HCT116 (cell line): ENCODE measurements at regions not wholly inside any gene's neighbourhood (a gene's known extent, or its start where the extent isn't known, plus 50 kb on each side); places are given as distances from the start of the nearest gene placed in this dataset.

Experiments used
- ATAC-seq: fragments of 200-7000 bp; cut with Tn5 transposase; 2 replicates; pipeline ENCODE4 v1.9.1; 2020; ENCODE audit warnings: mild to moderate bottlenecking, moderate library complexity
- BruUV-seq: library from RNA; stranded (reverse); fragments of 400-500 nt; replicated peaks from 2 replicates; lab custom pipeline; 2021; lab: Mats Ljungman, UMichigan
- CTCF ChIA-PET: fragments of 300-600 bp; sonication (Branson Sonifier 250); formaldehyde crosslinking; loops from one replicate; lab custom pipeline; 2021; ENCODE audit warnings: antibody characterized with exemption; lab: Charles Lee
- POLR2A ChIA-PET: fragments of 300-600, 350-600 bp; sonication (Branson Sonifier 250); formaldehyde crosslinking; loops from one replicate; lab custom pipeline; 2021; ENCODE audit warnings: antibody characterized with exemption; lab: Charles Lee
- RAD21 ChIA-PET, 2 experiments: fragments of 300-600 bp; sonication (Branson Sonifier 250); formaldehyde crosslinking; loops; one replicate each; lab custom pipeline; 2023; ENCODE audit warnings: low total read pairs in 2 of 2; ENCODE audit not compliant: uncharacterized antibody in 2 of 2, unreplicated experiment in 2 of 2, low non-redundant PET in 1 of 2; lab: Charles Lee
- DNase-seq: peaks from one replicate; pipeline ENCODE4 v3.0.0-alpha.2; 2010; ENCODE audit warnings: low read depth, low spot score
- H2AFZ ChIP-seq: fragments of 200-600 bp; shearing (Covaris generic), sonication (generic); 2 replicates; pipeline ENCODE4 v1.6.1; 2017; ENCODE audit warnings: low read depth, mixed run types, mixed read lengths, antibody characterized with exemption, low read length; ENCODE audit not compliant: poor library complexity, severe bottlenecking
- H3K27ac ChIP-seq: 2 replicates; pipeline ENCODE4 v1.5.1; 2012; ENCODE audit warnings: low read depth, low read length
- H3K27me3 ChIP-seq: fragments of 200-600 bp; sonication (generic); 2 replicates; pipeline ENCODE4 v1.6.1; 2016; ENCODE audit warnings: mixed run types, low read length, mixed read lengths; ENCODE audit not compliant: insufficient read depth
- H3K36me3 ChIP-seq, 2 experiments: fragments of 200-500 bp in 1 of 2; fragments of 200-600 bp in 1 of 2; sonication (Bioruptor generic) in 1 of 2; sonication (generic) in 1 of 2; 2 replicates each; pipeline versions ENCODE4 v1.5.1 to v1.6.1; 2014 to 2016; ENCODE audit warnings: low read length in 2 of 2, inconsistent platforms in 1 of 2, mixed read lengths in 1 of 2, mixed run types in 1 of 2; ENCODE audit not compliant: insufficient read depth in 2 of 2, control insufficient read depth in 1 of 2
- H3K4me1 ChIP-seq, 2 experiments: fragments of 200-600 bp in 1 of 2; sonication (generic) in 1 of 2; 2 replicates each; pipeline versions ENCODE4 v1.5.1 to v1.6.1; 2012 to 2017; ENCODE audit warnings: low read length in 2 of 2, inconsistent platforms in 1 of 2, mild to moderate bottlenecking in 1 of 2, mixed read lengths in 1 of 2, mixed run types in 1 of 2, moderate library complexity in 1 of 2; ENCODE audit not compliant: insufficient read depth in 2 of 2, control insufficient read depth in 1 of 2
- H3K4me2 ChIP-seq: fragments of 200-600 bp; sonication (generic); 2 replicates; pipeline ENCODE4 v1.6.1; 2017; ENCODE audit warnings: mixed run types, low read length, mixed read lengths
- H3K4me3 ChIP-seq, 2 experiments: fragments of 200-600 bp in 1 of 2; sonication (generic) in 1 of 2; replicated peaks in 1 of 2; 2 replicates each; pipeline ENCODE4 v1.5.1; 2011 to 2016; ENCODE audit warnings: low read length in 2 of 2, control low read depth in 1 of 2, low read depth in 1 of 2, mild to moderate bottlenecking in 1 of 2, mixed read lengths in 1 of 2, mixed run types in 1 of 2
- H3K79me2 ChIP-seq: fragments of 200-600 bp; sonication (generic); 2 replicates; pipeline ENCODE4 v1.6.1; 2017; ENCODE audit warnings: mild to moderate bottlenecking, mixed run types, low read length, moderate library complexity, mixed read lengths; ENCODE audit not compliant: insufficient read depth
- H3K9ac ChIP-seq: fragments of 200-600 bp; sonication (generic); 2 replicates; pipeline ENCODE4 v1.6.1; 2016; ENCODE audit warnings: low read length, mixed read lengths
- H3K9me2 ChIP-seq: fragments of 200-600 bp; sonication (generic), shearing (Covaris generic); 2 replicates; pipeline ENCODE4 v1.6.1; 2017; ENCODE audit warnings: mixed run types, mild to moderate bottlenecking, moderate library complexity; ENCODE audit not compliant: insufficient read depth
- H3K9me3 ChIP-seq, 2 experiments: fragments of 200-500 bp in 1 of 2; fragments of 200-600 bp in 1 of 2; sonication (Bioruptor generic) in 1 of 2; sonication (generic) in 1 of 2; 2 replicates each; pipeline ENCODE4 v1.6.1; 2014 to 2017; ENCODE audit warnings: low read length in 2 of 2, mixed read lengths in 2 of 2, inconsistent platforms in 1 of 2, low read depth in 1 of 2, mild to moderate bottlenecking in 1 of 2, mixed run types in 1 of 2, moderate library complexity in 1 of 2; ENCODE audit not compliant: control insufficient read depth in 1 of 2, insufficient read depth in 1 of 2
- H4K20me1 ChIP-seq: fragments of 200-600 bp; sonication (generic), shearing (Covaris generic); 2 replicates; pipeline ENCODE4 v1.6.1; 2017; ENCODE audit warnings: mixed run types, mild to moderate bottlenecking, moderate library complexity; ENCODE audit not compliant: insufficient read depth
- CBX3 ChIP-seq: IDR thresholded peaks from 2 replicates; pipeline ENCODE4 v1.6.1; 2012; ENCODE audit warnings: low read depth
- ELF1 ChIP-seq: IDR thresholded peaks from 2 replicates; pipeline ENCODE4 v1.6.1; 2012; ENCODE audit warnings: low read depth, borderline replicate concordance
- EZH2 ChIP-seq: fragments of 200-600 bp; sonication (generic); IDR thresholded peaks from 2 replicates; pipeline ENCODE4 v1.6.1; 2017; ENCODE audit warnings: antibody characterized with exemption, mixed run types
- JUND ChIP-seq: IDR thresholded peaks from 2 replicates; pipeline ENCODE4 v1.6.1; 2012
- RAD21 ChIP-seq: IDR thresholded peaks from 2 replicates; pipeline ENCODE4 v1.6.1; 2012; ENCODE audit warnings: low read depth, mild to moderate bottlenecking
- SIN3A ChIP-seq: IDR thresholded peaks from 2 replicates; pipeline ENCODE4 v1.6.1; 2012; ENCODE audit warnings: low read depth
- SP1 ChIP-seq: IDR thresholded peaks from 2 replicates; pipeline ENCODE4 v1.6.1; 2012; ENCODE audit warnings: low read depth
- SRF ChIP-seq: IDR thresholded peaks from 2 replicates; pipeline ENCODE4 v1.6.1; 2012; ENCODE audit warnings: low read depth
- intact Hi-C: fragments of 100-400 bp; cut with micrococcal nuclease; formaldehyde crosslinking; loops from 2 replicates; pipeline ENCODE4 v1.10.0; 2022
- TF ChIP-seq, protein P1 (sequence below): IDR thresholded peaks from 2 replicates; pipeline ENCODE4 v1.6.1; 2012
- TF ChIP-seq, protein P2 (sequence below), 3 experiments: fragments of 200-600 bp in 1 of 3; sonication (generic) in 1 of 3; IDR thresholded peaks in 2 of 3; conservative IDR thresholded peaks in 1 of 3; 2 replicates each; pipeline ENCODE4 v1.5.1; 2012 to 2017; ENCODE audit warnings: low read depth in 2 of 3, low read length in 2 of 3, antibody characterized with exemption in 1 of 3, borderline replicate concordance in 1 of 3, control low read depth in 1 of 3, mild to moderate bottlenecking in 1 of 3, mixed read lengths in 1 of 3, mixed run types in 1 of 3, moderate library complexity in 1 of 3; ENCODE audit not compliant: insufficient read depth in 1 of 3
- TF ChIP-seq, protein P3 (sequence below): IDR thresholded peaks from 2 replicates; pipeline ENCODE4 v1.6.1; 2012; ENCODE audit warnings: low read depth

DNA sequence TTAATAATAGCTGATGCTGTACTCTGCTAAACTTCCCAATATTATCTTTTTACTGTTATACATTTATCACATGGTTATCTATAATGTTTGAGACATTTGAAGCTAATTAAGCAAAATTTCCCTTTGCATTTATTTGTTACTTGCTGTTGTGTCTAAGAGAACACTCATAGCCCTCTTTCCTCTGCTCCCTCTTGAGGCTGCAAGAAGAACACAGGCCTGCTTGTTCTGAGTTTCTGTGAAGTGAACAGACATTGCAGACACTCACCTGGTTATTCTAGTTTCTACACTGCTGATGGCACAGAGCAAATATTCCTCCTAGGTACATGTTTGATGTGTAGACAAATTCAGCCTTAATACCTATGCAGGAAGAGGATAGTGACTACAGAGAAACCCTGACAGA, 367.8 kb downstream of the GASK1B start:
- Histone ChIP-seq H3K9me3 (no peaks in the 10 kb centered on the region), H3K36me3 (no peaks in the 10 kb centered on the region), H4K20me1 (no peaks in the 10 kb centered on the region), H3K4me1 (no peaks in the 10 kb centered on the region), H3K4me2 (no peak overlapping the region), H3K4me3 (no peak overlapping the region), H3K9me2 (no peaks in the 10 kb centered on the region), H3K27ac (no peak overlapping the region), H3K27me3 (no peaks in the 10 kb centered on the region), H3K79me2 (no peaks in the 10 kb centered on the region), H2AFZ (no peak overlapping the region), H3K9ac (no peak overlapping the region)
- intact Hi-C loops, result no loop called here
- DNase-seq (peak; percentile 8), ATAC-seq (peak; percentile 80)
- POLR2A ChIA-PET, result no interaction called here
- TF ChIP-seq SP1 (no peak), CBX3 (no peak), JUND (no peak), RAD21 (peak; percentile 31; the same call in 1 of the 2 replicates)
- TF ChIP-seq, protein P1, sequence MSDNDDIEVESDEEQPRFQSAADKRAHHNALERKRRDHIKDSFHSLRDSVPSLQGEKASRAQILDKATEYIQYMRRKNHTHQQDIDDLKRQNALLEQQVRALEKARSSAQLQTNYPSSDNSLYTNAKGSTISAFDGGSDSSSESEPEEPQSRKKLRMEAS, result no peak
- TF ChIP-seq, protein P2, sequence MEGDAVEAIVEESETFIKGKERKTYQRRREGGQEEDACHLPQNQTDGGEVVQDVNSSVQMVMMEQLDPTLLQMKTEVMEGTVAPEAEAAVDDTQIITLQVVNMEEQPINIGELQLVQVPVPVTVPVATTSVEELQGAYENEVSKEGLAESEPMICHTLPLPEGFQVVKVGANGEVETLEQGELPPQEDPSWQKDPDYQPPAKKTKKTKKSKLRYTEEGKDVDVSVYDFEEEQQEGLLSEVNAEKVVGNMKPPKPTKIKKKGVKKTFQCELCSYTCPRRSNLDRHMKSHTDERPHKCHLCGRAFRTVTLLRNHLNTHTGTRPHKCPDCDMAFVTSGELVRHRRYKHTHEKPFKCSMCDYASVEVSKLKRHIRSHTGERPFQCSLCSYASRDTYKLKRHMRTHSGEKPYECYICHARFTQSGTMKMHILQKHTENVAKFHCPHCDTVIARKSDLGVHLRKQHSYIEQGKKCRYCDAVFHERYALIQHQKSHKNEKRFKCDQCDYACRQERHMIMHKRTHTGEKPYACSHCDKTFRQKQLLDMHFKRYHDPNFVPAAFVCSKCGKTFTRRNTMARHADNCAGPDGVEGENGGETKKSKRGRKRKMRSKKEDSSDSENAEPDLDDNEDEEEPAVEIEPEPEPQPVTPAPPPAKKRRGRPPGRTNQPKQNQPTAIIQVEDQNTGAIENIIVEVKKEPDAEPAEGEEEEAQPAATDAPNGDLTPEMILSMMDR (IDR thresholded peaks at IDR 0.05 in 2 of 3, conservative IDR thresholded peaks at IDR 0.05 in 1 of 3; ENCODE audit: borderline replicate concordance in 1 of 3, insufficient read depth in 1 of 3, low read depth in 2 of 3, low read length in 2 of 3), result peak in 2 of 3 experiments; percentile 48 to 60; a peak in 4 of 6 replicates
- CTCF ChIA-PET, result no interaction called here
- no TSS peak for BruUV-seq
- RAD21 ChIA-PET, result no interaction called here

DNA sequence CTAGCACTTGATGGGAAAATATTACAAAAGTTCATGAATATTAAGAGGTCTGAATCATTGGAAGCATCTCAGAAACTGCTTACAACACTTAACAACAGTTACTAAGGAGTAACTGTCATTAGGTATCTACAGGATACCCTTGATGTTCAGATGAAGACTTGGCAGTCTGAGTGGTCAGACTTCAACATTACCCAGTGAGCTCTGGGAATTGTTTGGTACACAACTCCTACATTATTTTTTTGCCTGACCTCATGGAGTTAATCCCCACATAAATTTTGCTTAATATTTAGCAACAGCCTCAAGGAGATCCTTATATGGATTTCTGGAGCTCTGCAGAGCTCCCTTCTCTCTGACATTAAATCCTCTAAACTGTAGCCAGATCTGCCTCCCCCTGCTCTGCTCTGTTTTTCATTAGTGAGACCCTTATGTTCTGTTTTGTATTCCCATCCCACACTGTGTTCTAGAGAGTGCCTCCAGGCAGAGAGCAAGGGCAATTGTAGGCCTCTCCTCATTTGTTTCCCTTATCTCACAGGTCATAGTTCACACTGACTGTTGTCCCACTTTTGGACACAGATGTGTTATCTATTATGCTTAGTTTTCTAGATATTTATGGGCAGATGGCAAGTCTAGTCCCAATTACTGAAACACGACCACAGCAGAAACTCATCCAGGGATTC, 368.8 kb downstream of the GASK1B start:
- Histone ChIP-seq H3K9ac (no peak overlapping the region), H3K9me2 (no peaks in the 10 kb centered on the region), H3K9me3 (no peaks in the 10 kb centered on the region), H3K4me2 (no peak overlapping the region), H3K27me3 (no peaks in the 10 kb centered on the region), H3K36me3 (no peaks in the 10 kb centered on the region), H2AFZ (no peak overlapping the region), H3K4me1 (no peaks in the 10 kb centered on the region), H4K20me1 (no peaks in the 10 kb centered on the region), H3K79me2 (no peaks in the 10 kb centered on the region), H3K4me3 (no peak overlapping the region), H3K27ac (no peak overlapping the region)
- ChIA-PET POLR2A (no interaction called here), CTCF (no interaction called here), RAD21 (no interaction called here)
- TF ChIP-seq EZH2 (no peak), SIN3A (no peak), ELF1 (no peak), SRF (no peak)
- TF ChIP-seq, protein P1, result no peak
- TF ChIP-seq, protein P3, sequence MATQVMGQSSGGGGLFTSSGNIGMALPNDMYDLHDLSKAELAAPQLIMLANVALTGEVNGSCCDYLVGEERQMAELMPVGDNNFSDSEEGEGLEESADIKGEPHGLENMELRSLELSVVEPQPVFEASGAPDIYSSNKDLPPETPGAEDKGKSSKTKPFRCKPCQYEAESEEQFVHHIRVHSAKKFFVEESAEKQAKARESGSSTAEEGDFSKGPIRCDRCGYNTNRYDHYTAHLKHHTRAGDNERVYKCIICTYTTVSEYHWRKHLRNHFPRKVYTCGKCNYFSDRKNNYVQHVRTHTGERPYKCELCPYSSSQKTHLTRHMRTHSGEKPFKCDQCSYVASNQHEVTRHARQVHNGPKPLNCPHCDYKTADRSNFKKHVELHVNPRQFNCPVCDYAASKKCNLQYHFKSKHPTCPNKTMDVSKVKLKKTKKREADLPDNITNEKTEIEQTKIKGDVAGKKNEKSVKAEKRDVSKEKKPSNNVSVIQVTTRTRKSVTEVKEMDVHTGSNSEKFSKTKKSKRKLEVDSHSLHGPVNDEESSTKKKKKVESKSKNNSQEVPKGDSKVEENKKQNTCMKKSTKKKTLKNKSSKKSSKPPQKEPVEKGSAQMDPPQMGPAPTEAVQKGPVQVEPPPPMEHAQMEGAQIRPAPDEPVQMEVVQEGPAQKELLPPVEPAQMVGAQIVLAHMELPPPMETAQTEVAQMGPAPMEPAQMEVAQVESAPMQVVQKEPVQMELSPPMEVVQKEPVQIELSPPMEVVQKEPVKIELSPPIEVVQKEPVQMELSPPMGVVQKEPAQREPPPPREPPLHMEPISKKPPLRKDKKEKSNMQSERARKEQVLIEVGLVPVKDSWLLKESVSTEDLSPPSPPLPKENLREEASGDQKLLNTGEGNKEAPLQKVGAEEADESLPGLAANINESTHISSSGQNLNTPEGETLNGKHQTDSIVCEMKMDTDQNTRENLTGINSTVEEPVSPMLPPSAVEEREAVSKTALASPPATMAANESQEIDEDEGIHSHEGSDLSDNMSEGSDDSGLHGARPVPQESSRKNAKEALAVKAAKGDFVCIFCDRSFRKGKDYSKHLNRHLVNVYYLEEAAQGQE, result no peak
- ATAC-seq (no peak), DNase-seq (no peak)
- intact Hi-C loops, result no loop called here
- no TSS peak for BruUV-seq
